HG02623 (cell line): ENCODE measurements at regions not wholly inside any gene's neighbourhood (a gene's known extent, or its start where the extent isn't known, plus 50 kb on each side); places are given as distances from the start of the nearest gene placed in this dataset.

Source experiments
- ATAC-seq: cut with Tn5 transposase; IDR thresholded peaks from one replicate; pipeline ENCODE4 v1.9.1; 2021; ENCODE audit warnings: moderate library complexity; ENCODE audit not compliant: unreplicated experiment

DNA sequence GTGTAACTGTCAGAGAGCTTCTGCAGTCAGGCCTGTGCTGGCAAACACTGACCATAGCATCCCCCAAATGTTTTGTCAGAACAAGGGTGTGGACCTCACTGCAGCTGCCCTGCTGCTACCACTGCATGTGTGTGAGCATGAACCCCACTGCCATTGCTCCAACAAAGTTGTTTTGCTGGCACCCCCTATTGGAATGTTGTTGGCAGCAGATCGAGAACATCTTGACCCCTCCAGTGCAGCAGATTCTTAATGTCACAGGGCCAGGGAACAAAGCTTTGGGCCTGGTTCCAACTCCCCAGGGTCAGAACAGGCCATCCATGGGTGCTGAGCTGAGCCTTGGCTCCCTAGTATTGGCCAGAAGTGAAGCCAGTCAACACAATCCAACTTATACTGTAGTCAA lies 1537.4 kb downstream of the NCAM2 start:
- no peak for ATAC-seq

DNA sequence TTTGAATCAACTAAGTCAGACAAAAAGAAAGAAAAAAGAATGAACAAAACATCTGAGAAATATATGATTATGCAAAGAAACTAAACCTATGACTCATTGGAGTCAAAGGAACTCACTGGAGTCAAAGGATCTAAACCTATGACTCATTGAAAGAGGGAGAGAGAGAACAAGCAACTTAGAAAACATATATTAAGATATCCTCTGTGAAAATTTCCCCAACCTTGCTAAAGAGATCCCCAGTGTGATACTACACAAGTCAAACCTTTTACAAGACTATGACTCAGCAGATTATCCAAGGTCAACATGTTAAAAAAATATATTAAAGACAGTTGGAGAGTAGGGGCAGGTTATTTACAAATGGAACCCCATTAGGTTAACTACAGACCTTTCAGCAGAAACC lies 1538.3 kb downstream of the NCAM2 start:
- no peak for ATAC-seq

- ATAC-seq, result no peak
Observed at GRCh38 chr21:22544747-22545146, 1546.5 kb downstream of the NCAM2 start.

DNA sequence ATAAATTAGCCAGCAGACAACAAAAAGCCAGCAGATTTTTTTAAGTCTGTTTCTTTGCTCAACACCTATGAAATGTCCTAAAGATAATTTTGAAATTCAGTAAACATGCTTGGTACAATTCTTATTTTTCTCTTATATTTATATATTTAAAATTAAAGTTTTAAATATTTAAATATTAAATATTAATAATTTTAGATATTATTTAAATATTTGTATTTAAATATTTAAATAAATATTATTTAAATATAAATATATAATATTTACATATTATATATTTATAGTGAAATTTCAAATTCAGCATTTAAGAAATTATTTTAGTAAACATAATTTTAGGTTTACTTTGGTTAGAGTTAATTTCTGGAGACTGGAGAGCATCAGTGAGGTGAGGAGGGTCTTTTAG lies 1554.2 kb downstream of the NCAM2 start:
- ATAC-seq, result no peak

DNA sequence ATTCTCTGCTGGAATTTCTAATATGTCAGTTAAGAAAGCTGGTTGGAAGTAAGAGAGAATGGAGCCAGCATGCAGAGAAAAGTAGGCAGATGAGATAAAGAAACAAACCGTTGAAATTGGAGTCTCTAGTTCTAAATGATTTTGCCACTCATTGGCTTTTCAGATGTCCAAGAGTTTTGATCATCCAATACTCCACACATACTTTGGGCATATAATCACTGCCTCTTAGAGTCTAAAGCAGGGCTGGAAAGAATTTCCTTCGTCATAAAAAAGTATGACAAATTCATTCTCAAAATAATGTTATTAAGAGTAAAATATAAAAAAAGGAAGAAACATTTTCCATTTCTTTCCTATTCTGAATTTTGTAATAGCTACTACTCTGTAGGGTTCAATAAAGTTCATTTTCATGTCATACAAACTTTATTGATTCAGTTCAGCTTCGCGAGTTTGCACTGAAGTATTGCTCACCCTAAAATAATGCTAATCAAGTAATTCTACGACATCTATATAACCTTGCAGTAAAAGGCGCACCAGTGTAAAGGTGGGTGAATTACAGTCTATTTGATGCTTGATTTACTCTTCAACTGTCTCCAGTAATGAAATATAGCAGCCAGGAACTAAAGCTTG lies 1556.6 kb downstream of the NCAM2 start:
- no peak for ATAC-seq

DNA sequence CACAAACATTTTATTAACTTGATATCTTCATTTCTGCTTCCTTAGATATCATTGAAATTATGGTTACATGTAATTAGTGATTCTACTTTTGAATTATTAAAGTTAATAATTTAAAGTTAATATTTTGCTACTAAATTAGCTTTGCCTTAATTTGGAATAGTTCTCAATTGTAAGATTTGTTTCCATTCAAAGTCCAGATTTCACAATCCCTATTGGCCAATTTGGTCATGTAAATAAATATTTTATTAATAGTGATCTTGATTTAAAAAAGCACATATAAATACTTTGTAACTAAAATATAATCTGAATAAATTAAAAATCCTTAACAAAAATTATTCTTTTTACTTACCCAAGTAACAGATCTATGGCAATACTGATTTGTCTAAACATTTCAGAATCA lies 1558.6 kb downstream of the NCAM2 start:
- no peak for ATAC-seq

DNA sequence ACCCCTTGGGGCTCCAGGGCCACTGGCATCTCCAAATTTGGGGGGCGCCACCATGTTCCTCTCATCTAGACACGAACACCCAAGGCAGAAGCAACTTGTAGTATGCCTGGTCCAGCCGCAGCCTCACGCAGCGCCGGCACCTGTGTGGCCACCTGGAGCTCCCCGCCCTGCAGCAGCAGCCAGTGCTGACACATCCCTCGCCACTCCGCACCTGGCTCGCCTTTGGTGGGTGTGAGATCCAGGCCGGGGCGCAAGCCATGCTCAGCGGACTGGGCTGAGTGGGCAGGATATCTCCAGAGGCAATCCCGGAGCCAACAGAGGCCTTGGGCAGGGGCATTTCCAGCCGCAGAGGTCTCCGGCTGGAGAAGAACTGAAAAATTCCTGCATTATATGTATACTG lies 1563.7 kb downstream of the NCAM2 start:
- ATAC-seq, result no peak

DNA sequence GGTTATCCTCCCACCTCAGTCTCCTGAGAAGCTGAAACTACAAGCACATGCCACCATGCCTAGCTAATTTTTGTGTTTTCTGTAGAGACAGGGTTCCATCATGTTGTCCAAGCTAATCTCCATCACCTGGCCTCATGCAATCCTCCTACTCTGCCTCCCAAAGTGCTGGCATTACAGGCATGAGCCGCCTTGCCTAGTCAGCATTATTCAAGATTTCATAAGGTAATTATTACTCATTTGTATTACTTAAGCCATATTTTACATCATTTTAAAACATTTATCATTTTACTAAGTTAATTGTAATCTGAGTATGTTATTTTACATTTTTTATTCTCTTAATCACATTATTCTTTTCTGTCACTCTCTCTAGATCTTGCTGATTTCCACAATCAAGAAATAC lies 1575.6 kb downstream of the NCAM2 start:
- ATAC-seq, result no peak

DNA sequence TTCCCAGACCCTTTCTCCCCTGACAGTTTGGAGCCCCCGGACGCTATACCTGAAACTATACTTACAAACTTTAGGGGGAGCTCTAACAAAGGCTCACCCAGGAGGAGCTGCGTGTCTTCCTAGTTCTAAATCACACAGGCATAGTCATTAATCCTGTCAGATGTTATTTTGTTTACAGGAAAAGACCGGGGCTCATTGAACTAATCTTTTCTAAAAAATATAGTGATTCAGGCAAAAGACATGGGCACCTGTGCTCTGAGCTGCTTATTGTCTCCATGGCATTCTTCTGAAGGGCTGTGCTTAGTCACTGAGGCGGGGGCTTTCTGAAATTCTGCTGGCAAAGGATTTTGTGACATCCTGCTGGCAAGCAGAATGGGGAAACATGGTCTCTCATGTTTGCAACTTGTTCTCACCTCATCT lies 1577.0 kb downstream of the NCAM2 start:
- no peak for ATAC-seq

DNA sequence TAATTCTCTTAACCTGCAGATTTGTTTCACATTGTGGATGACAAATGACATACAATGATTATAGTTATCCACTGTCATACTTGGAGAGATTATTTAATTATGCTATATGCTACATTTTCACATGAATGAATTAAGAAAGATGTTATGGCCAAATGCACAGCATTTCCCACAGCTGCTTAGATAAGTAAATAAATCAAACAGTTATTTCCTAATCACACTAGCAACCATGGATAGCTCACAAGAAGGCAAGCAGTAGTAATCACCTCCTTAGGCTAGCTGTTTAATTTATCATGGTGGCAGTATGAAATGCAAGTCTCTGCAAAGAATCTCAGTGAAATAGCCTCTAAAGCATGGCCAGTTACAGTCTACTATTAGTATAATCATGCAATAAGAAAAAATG lies 1581.5 kb downstream of the NCAM2 start:
- ATAC-seq, result no peak

DNA sequence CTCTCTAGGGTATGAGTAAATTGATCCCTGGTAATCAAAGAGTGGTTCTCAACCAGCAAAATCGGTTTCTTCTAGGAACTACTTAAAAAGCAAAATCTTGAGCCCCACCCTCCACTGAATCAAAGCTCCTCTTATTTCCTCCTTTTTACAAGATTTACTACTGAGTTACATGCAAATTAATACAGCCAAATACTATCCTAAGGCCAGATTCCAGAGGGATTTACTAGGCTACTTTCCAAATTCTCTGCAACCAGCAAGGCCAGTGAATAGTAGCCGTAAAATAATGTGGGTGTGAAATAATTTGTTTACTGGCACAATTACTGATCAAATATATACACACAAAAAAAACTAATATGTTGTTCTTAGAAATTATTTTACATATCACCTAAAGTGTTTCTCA lies 1583.8 kb downstream of the NCAM2 start:
- ATAC-seq, result no peak

DNA sequence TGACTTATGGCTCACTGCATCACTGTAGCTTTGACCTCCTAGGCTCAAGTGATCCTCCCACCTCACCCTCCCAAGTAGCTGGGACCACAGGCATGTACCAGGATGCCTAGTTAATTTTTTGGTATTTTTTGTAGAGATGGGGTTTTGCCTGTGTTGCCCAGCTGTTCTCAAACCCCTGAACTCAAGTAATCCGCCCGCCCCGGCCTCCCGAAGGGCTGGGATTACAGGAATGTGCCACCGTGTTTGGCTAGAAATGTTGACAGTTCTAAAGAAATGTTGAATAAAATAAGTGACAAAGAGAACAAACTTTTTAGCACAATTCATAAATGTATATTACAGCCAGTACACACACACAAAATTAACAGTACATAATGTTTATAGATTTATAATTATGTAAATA lies 1586.1 kb downstream of the NCAM2 start:
- ATAC-seq, result no peak

DNA sequence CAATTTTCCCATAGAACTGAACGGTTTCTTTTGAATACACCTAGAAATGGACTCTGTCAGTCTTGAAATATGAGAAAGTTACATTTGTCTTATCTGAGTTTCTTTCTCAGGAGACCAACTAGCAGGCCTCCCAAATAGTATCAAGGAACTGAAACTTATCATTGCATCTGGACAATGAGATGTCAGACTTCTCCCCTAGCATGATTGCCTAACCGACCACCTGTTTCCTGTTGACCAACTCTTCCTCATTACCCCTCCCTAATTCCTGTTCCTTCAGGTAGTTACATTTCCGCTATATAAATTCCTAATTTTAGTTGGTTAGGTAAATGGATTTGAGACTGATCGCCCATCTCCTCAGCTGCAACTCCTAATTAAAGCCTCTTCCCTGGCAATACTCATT lies 1587.3 kb downstream of the NCAM2 start:
- no peak for ATAC-seq

DNA sequence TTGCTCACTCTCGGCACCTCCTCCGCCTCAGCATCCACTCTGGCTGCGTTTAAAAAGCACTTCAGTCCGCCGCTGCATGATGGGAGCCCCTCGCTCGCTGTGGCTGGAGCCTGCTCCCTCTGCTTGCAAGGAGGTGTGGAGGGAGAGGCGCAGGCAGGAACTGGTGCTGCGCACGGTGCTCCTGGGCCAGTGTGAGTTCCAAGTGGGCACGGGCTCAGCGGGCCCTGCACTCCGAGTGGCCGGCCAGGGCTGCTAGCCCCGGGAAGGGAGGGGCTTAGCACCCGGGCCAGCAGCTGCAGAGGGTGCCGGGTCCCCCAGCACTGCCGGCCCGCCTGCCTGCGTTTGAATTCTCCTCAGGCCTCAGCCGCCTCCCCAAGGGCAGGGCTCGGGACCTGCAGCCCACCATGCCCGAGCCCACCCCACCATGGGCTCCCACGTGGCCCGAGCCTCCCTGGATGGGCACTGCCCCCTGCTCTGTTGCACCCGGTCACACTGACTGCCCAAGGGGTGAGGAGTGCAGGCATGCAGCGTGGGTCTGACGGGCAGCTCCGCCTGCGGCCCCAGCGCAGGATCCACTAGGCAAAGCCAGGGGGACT lies 1599.5 kb downstream of the NCAM2 start:
- no peak for ATAC-seq

GRCh38 chr21:22609802-22610201 lies 1611.6 kb downstream of the NCAM2 start:
- no peak for ATAC-seq

GRCh38 chr21:22627911-22628310 lies 1629.7 kb downstream of the NCAM2 start:
- no peak for ATAC-seq

- ATAC-seq, result no peak
Observed at GRCh38 chr21:22630953-22631465, 1632.8 kb downstream of the NCAM2 start.

GRCh38 chr21:22632176-22632575 lies 1634.0 kb downstream of the NCAM2 start:
- ATAC-seq, result no peak

GRCh38 chr21:22649246-22649645 lies 1651.0 kb downstream of the NCAM2 start:
- ATAC-seq, result no peak

- no peak for ATAC-seq
Observed at GRCh38 chr21:22650226-22650625, 1652.0 kb downstream of the NCAM2 start.

- ATAC-seq, result no peak
Observed at GRCh38 chr21:22657781-22658180, 1659.6 kb downstream of the NCAM2 start.

- no peak for ATAC-seq
Observed at GRCh38 chr21:22670148-22670547, 1671.9 kb downstream of the NCAM2 start.

GRCh38 chr21:22679207-22679606 lies 1681.0 kb downstream of the NCAM2 start:
- no peak for ATAC-seq
